Neural cell (in vitro differentiated cells): ENCODE measurements at regions not wholly inside any gene's neighbourhood (a gene's known extent, or its start where the extent isn't known, plus 50 kb on each side); places are given as distances from the start of the nearest gene placed in this dataset.

Experiments used
- H2AFZ ChIP-seq: fragments of 200-600, 300-800 bp; sonication (generic), shearing (Covaris generic); 2 replicates; pipeline ENCODE4 v1.6.0; 2014; ENCODE audit warnings: low read depth, mild to moderate bottlenecking, antibody characterized with exemption, low read length, moderate library complexity
- H3F3A ChIP-seq: fragments of 200-600 bp; shearing (Covaris generic); 2 replicates; pipeline ENCODE4 v1.6.1; 2016; ENCODE audit warnings: mild to moderate bottlenecking, moderate library complexity, mixed read lengths, antibody characterized with exemption, low read length; ENCODE audit not compliant: insufficient read depth, poor library complexity, severe bottlenecking
- H3K27ac ChIP-seq: fragments of 200-600, 300-800 bp; sonication (generic), shearing (Covaris generic); 2 replicates; pipeline ENCODE4 v1.5.1; 2014; ENCODE audit warnings: mild to moderate bottlenecking, low read length, moderate library complexity
- H3K27me3 ChIP-seq: fragments of 300-800, 200-600 bp; sonication (generic), shearing (Covaris generic); 2 replicates; pipeline ENCODE4 v1.6.0; 2014; ENCODE audit warnings: mild to moderate bottlenecking, low read depth, low read length, moderate library complexity; ENCODE audit not compliant: insufficient read depth
- H3K36me3 ChIP-seq: fragments of 300-800, 200-600 bp; sonication (generic), shearing (Covaris generic); 2 replicates; pipeline ENCODE4 v1.5.1; 2014; ENCODE audit warnings: mild to moderate bottlenecking, antibody characterized with exemption, low read length, moderate library complexity; ENCODE audit not compliant: insufficient read depth
- H3K4me2 ChIP-seq: fragments of 300-800, 200-600 bp; sonication (generic), shearing (Covaris generic); 2 replicates; pipeline ENCODE4 v1.6.0; 2014; ENCODE audit warnings: mild to moderate bottlenecking, low read length
- H3K4me3 ChIP-seq: fragments of 300-800, 200-600 bp; sonication (generic), shearing (Covaris generic); 2 replicates; pipeline ENCODE4 v1.5.1; 2014; ENCODE audit warnings: mild to moderate bottlenecking, low read length, moderate library complexity
- H3K79me2 ChIP-seq: fragments of 200-600 bp; shearing (Covaris generic); replicated peaks from 2 replicates; pipeline ENCODE4 v1.6.0; 2014; ENCODE audit warnings: mild to moderate bottlenecking, low read length, moderate library complexity; ENCODE audit not compliant: insufficient read depth
- H3K9ac ChIP-seq: fragments of 300-800, 200-600 bp; sonication (generic), shearing (Covaris generic); 2 replicates; pipeline ENCODE4 v1.6.1; 2016; ENCODE audit warnings: mild to moderate bottlenecking, low read length, mixed read lengths
- H3K9me2 ChIP-seq: fragments of 200-600 bp; shearing (Covaris generic); 2 replicates; pipeline ENCODE4 v1.6.1; 2016; ENCODE audit warnings: mild to moderate bottlenecking, low read length, mixed read lengths; ENCODE audit not compliant: insufficient read depth
- H3K9me3 ChIP-seq: fragments of 200-600, 300-800 bp; sonication (generic), shearing (Covaris generic); 2 replicates; pipeline ENCODE4 v1.6.1; 2016; ENCODE audit warnings: mild to moderate bottlenecking, mixed run types, low read length, moderate library complexity, mixed read lengths
- H4K20me1 ChIP-seq: fragments of 200-600 bp; shearing (Covaris generic); 2 replicates; pipeline ENCODE4 v1.6.1; 2016; ENCODE audit warnings: mild to moderate bottlenecking, mixed run types; ENCODE audit not compliant: insufficient read depth
- CTCF ChIP-seq: fragments of 450-650 bp; IDR thresholded peaks from 2 replicates; pipeline ENCODE4 v1.5.1; 2014; ENCODE audit warnings: antibody characterized with exemption, mild to moderate bottlenecking, moderate library complexity; ENCODE audit not compliant: poor library complexity, severe bottlenecking
- EP300 ChIP-seq: fragments of 450-650 bp; conservative IDR thresholded peaks from 2 replicates; pipeline ENCODE4 v1.6.1; 2014; ENCODE audit warnings: antibody characterized with exemption, mild to moderate bottlenecking, moderate library complexity; ENCODE audit not compliant: poor library complexity, severe bottlenecking
- EZH2 ChIP-seq: fragments of 200-600, 300-800 bp; shearing (Covaris generic), sonication (generic); IDR thresholded peaks from 2 replicates; pipeline ENCODE4 v1.6.1; 2014; ENCODE audit warnings: antibody characterized with exemption, low read length, borderline replicate concordance, mild to moderate bottlenecking; ENCODE audit not compliant: insufficient read depth, poor library complexity, severe bottlenecking
- MXI1 ChIP-seq: fragments of 450-650 bp; conservative IDR thresholded peaks from 2 replicates; pipeline ENCODE4 v1.6.1; 2014; ENCODE audit warnings: antibody characterized with exemption, mild to moderate bottlenecking; ENCODE audit not compliant: poor library complexity, severe bottlenecking
- POLR2AphosphoS5 ChIP-seq: IDR thresholded peaks from 2 replicates; pipeline ENCODE4 v1.6.1; 2012
- RAD21 ChIP-seq: fragments of 450-650 bp; conservative IDR thresholded peaks from 2 replicates; pipeline ENCODE4 v1.6.1; 2014; ENCODE audit warnings: antibody characterized with exemption, mild to moderate bottlenecking, moderate library complexity
- REST ChIP-seq: IDR thresholded peaks from 2 replicates; pipeline ENCODE4 v1.6.1; 2012; ENCODE audit warnings: borderline replicate concordance
- SMC3 ChIP-seq: fragments of 450-650 bp; conservative IDR thresholded peaks from 2 replicates; pipeline ENCODE4 v1.6.1; 2014; ENCODE audit warnings: antibody characterized with exemption, mild to moderate bottlenecking, moderate library complexity; ENCODE audit not compliant: poor library complexity
- TAF1 ChIP-seq: IDR thresholded peaks from 2 replicates; pipeline ENCODE4 v1.6.1; 2012; ENCODE audit warnings: low read depth

- H3K9ac ChIP-seq, result no peak overlapping the region
- H3K36me3 ChIP-seq, result no peaks in the 10 kb centered on the region
- no peaks in the 10 kb centered on the region for H3K27me3 ChIP-seq
- H3K9me3 ChIP-seq, result no peaks in the 10 kb centered on the region
- no peak overlapping the region for H3K27ac ChIP-seq
- H3F3A ChIP-seq, result no peaks in the 10 kb centered on the region
- H3K9me2 ChIP-seq, result no peaks in the 10 kb centered on the region
- TF ChIP-seq SMC3, result no peak
- TF ChIP-seq REST, result no peak
- no peak for TF ChIP-seq POLR2AphosphoS5
- TF ChIP-seq EZH2, result no peak
- no peak for TF ChIP-seq CTCF
- TF ChIP-seq EP300, result no peak
- no peak for TF ChIP-seq RAD21
- no peak for TF ChIP-seq MXI1
- no peak for TF ChIP-seq TAF1
- H2AFZ ChIP-seq, result no peak overlapping the region
- H3K4me2 ChIP-seq, result no peak overlapping the region
- no peaks in the 10 kb centered on the region for H4K20me1 ChIP-seq
- no peaks in the 10 kb centered on the region for H3K79me2 ChIP-seq
- H3K4me3 ChIP-seq, result no peak overlapping the region
Observed at GRCh38 chr3:160126051-160126450, 99.2 kb upstream of the C3orf80 start.

- H3K27ac ChIP-seq, result no peak overlapping the region
- no peak overlapping the region for H2AFZ ChIP-seq
- TF ChIP-seq MXI1, result no peak
- TF ChIP-seq CTCF, result no peak
- no peak for TF ChIP-seq TAF1
- TF ChIP-seq RAD21, result no peak
- no peak for TF ChIP-seq EP300
- no peak for TF ChIP-seq POLR2AphosphoS5
- no peak overlapping the region for H3K4me2 ChIP-seq
- H3K36me3 ChIP-seq, result no peaks in the 10 kb centered on the region
- H4K20me1 ChIP-seq, result no peaks in the 10 kb centered on the region
- no peaks in the 10 kb centered on the region for H3K79me2 ChIP-seq
- H3K4me3 ChIP-seq, result no peak overlapping the region
- H3K9ac ChIP-seq, result no peak overlapping the region
- H3F3A ChIP-seq, result no peaks in the 10 kb centered on the region
- H3K27me3 ChIP-seq, result no peaks in the 10 kb centered on the region
- no peaks in the 10 kb centered on the region for H3K9me3 ChIP-seq
- no peaks in the 10 kb centered on the region for H3K9me2 ChIP-seq
Observed at GRCh38 chr3:160126761-160127160, 98.5 kb upstream of the C3orf80 start.
